H1 (cell line): ENCODE measurements at regions not wholly inside any gene's neighbourhood (a gene's known extent, or its start where the extent isn't known, plus 50 kb on each side); places are given as distances from the start of the nearest gene placed in this dataset.

Experiments
- CTCF ChIA-PET: fragments of 300-600 bp; sonication (Branson Sonifier 250); formaldehyde crosslinking; loops from one replicate; lab custom pipeline; 2021; ENCODE audit not compliant: partially characterized antibody; lab: Charles Lee
- POLR2A ChIA-PET: fragments of 300-600 bp; sonication (Branson Sonifier 250); formaldehyde crosslinking; loops from one replicate; lab custom pipeline; 2021; ENCODE audit warnings: inconsistent platforms; ENCODE audit not compliant: partially characterized antibody; lab: Charles Lee
- DNase-seq, 2 experiments: peaks; one replicate each; pipeline versions ENCODE4 v3.0.0 to v3.0.0-alpha.2; 2010 to 2022; ENCODE audit warnings: low spot score in 2 of 2, low read depth in 1 of 2, mixed read lengths in 1 of 2
- FAIRE-seq: peaks from 2 replicates; lab custom pipeline; 2011; peaks lifted over from hg19 to GRCh38; lab: Jason Lieb, UNC
- H2AFZ ChIP-seq: 2 replicates; pipeline ENCODE4 v1.8.1; 2012; ENCODE audit warnings: low read length, inconsistent platforms
- H2AK5ac ChIP-seq: 2 replicates; pipeline ENCODE4 v1.6.1; 2013; ENCODE audit warnings: low read depth, low read length
- H2BK120ac ChIP-seq: replicated peaks from 2 replicates; pipeline ENCODE3; 2013; ENCODE audit warnings: low read depth, low read length, inconsistent platforms
- H2BK12ac ChIP-seq: 2 replicates; pipeline ENCODE4 v1.6.1; 2013; ENCODE audit warnings: low read depth, low read length
- H2BK15ac ChIP-seq: 2 replicates; pipeline ENCODE4 v1.6.1; 2013; ENCODE audit warnings: low read length
- H2BK20ac ChIP-seq: 2 replicates; pipeline ENCODE4 v1.6.1; 2013; ENCODE audit warnings: low read length
- H2BK5ac ChIP-seq: 2 replicates; pipeline ENCODE4 v1.6.1; 2013; ENCODE audit warnings: low read depth, low read length
- H3K14ac ChIP-seq: 2 replicates; pipeline ENCODE4 v1.6.1; 2013; ENCODE audit warnings: inconsistent platforms; ENCODE audit not compliant: insufficient read length
- H3K18ac ChIP-seq: 2 replicates; pipeline ENCODE4 v1.6.1; 2013; ENCODE audit warnings: low read length; ENCODE audit errors: extremely low read depth
- H3K23ac ChIP-seq: 2 replicates; pipeline ENCODE4 v1.6.1; 2013; ENCODE audit warnings: inconsistent platforms; ENCODE audit not compliant: insufficient read length
- H3K23me2 ChIP-seq: 2 replicates; pipeline ENCODE4 v1.6.1; 2013; ENCODE audit warnings: low read depth, low read length
- H3K27ac ChIP-seq: 2 replicates; pipeline ENCODE4 v1.6.1; 2011; ENCODE audit warnings: low read depth, low read length, inconsistent platforms
- H3K27me3 ChIP-seq, 4 experiments: replicated peaks in 1 of 4; 1 replicate in 1 of 4; 2 replicates in 3 of 4; pipeline versions ENCODE4 v1.6.1 to v1.8.1; 2011 to 2013; ENCODE audit warnings: low read length in 3 of 4, mild to moderate bottlenecking in 3 of 4, inconsistent platforms in 2 of 4, mixed read lengths in 2 of 4, moderate library complexity in 1 of 4; ENCODE audit not compliant: control insufficient read depth in 3 of 4, insufficient read depth in 3 of 4; ENCODE audit errors: extremely low read depth in 1 of 4
- H3K36me3 ChIP-seq, 4 experiments: 2 replicates each; pipeline versions ENCODE4 v1.6.1 to v1.8.1; 2011 to 2013; ENCODE audit warnings: mild to moderate bottlenecking in 4 of 4, low read length in 3 of 4, moderate library complexity in 2 of 4, control low read depth in 1 of 4, inconsistent platforms in 1 of 4; ENCODE audit not compliant: insufficient read depth in 4 of 4, control insufficient read depth in 2 of 4
- H3K4ac ChIP-seq: replicated peaks from 2 replicates; pipeline ENCODE3; 2013; ENCODE audit warnings: low read length, low read depth, mixed read lengths, inconsistent platforms; ENCODE audit not compliant: insufficient read length
- H3K4me1 ChIP-seq, 4 experiments: replicated peaks in 1 of 4; 1 replicate in 1 of 4; 2 replicates in 3 of 4; pipeline versions ENCODE4 v1.6.1 to v1.8.1; 2011 to 2013; ENCODE audit warnings: low read length in 3 of 4, inconsistent platforms in 2 of 4, mixed read lengths in 1 of 4; ENCODE audit not compliant: insufficient read depth in 4 of 4, control insufficient read depth in 3 of 4
- H3K4me2 ChIP-seq, 2 experiments: 2 replicates each; pipeline versions ENCODE4 v1.6.1 to v1.8.1; 2011 to 2013; ENCODE audit warnings: low read depth in 2 of 2, low read length in 2 of 2, control low read depth in 1 of 2, inconsistent platforms in 1 of 2, mild to moderate bottlenecking in 1 of 2; ENCODE audit not compliant: insufficient read depth in 1 of 2
- H3K4me3 ChIP-seq, 4 experiments: fragments of 200-600, 300-600 bp in 1 of 4; sonication (generic), shearing (Covaris generic), sonication (Bioruptor Twin) in 1 of 4; 2 replicates each; pipeline versions ENCODE4 v1.5.1 to v1.8.1; 2011 to 2016; ENCODE audit warnings: low read length in 4 of 4, low read depth in 3 of 4, control low read depth in 2 of 4, inconsistent platforms in 2 of 4, mild to moderate bottlenecking in 2 of 4, mixed read lengths in 1 of 4, moderate library complexity in 1 of 4; ENCODE audit not compliant: insufficient read depth in 2 of 4; ENCODE audit errors: extremely low read depth in 1 of 4
- H3K56ac ChIP-seq: replicated peaks from 2 replicates; pipeline ENCODE3; 2013; ENCODE audit warnings: low read depth, mild to moderate bottlenecking, mixed read lengths, low read length, inconsistent platforms; ENCODE audit not compliant: insufficient read length
- H3K79me1 ChIP-seq: 2 replicates; pipeline ENCODE4 v1.6.1; 2013; ENCODE audit warnings: low read depth, low read length, control low read depth
- H3K79me2 ChIP-seq, 2 experiments: 2 replicates each; pipeline versions ENCODE4 v1.6.1 to v1.8.1; 2012 to 2013; ENCODE audit warnings: low read length in 2 of 2, mild to moderate bottlenecking in 2 of 2, inconsistent platforms in 1 of 2; ENCODE audit not compliant: insufficient read depth in 2 of 2, control insufficient read depth in 1 of 2
- H3K9ac ChIP-seq, 4 experiments: replicated peaks in 1 of 4; 1 replicate in 1 of 4; 2 replicates in 3 of 4; pipeline versions ENCODE4 v1.6.1 to v1.8.1; 2011 to 2013; ENCODE audit warnings: low read depth in 3 of 4, low read length in 3 of 4, control low read depth in 2 of 4, mild to moderate bottlenecking in 2 of 4, moderate library complexity in 2 of 4, inconsistent platforms in 1 of 4; ENCODE audit errors: extremely low read depth in 1 of 4
- H3K9me3 ChIP-seq, 2 experiments: 2 replicates each; pipeline versions ENCODE4 v1.6.1 to v1.8.1; 2012 to 2013; ENCODE audit warnings: mild to moderate bottlenecking in 2 of 2, moderate library complexity in 2 of 2, control low read depth in 1 of 2, inconsistent platforms in 1 of 2, low read depth in 1 of 2, low read length in 1 of 2, mixed read lengths in 1 of 2; ENCODE audit not compliant: insufficient read depth in 2 of 2
- H4K20me1 ChIP-seq, 2 experiments: replicated peaks in 1 of 2; 2 replicates each; pipeline versions ENCODE3 to v1.8.1; 2011 to 2013; ENCODE audit warnings: inconsistent platforms in 2 of 2, low read length in 2 of 2, mild to moderate bottlenecking in 1 of 2; ENCODE audit not compliant: insufficient read depth in 2 of 2, control insufficient read depth in 1 of 2
- H4K5ac ChIP-seq: 2 replicates; pipeline ENCODE4 v1.6.1; 2013; ENCODE audit warnings: low read length, low read depth, mixed read lengths, inconsistent platforms; ENCODE audit not compliant: insufficient read length
- H4K8ac ChIP-seq: 2 replicates; pipeline ENCODE4 v1.8.0; 2013; ENCODE audit warnings: mild to moderate bottlenecking, moderate library complexity, low read length, inconsistent platforms; ENCODE audit not compliant: insufficient read depth; ENCODE audit errors: extremely low read depth
- H4K91ac ChIP-seq: replicated peaks from 2 replicates; pipeline ENCODE3; 2013; ENCODE audit warnings: low read length, mixed read lengths, inconsistent platforms; ENCODE audit not compliant: insufficient read length
- BACH1 ChIP-seq: IDR thresholded peaks from 2 replicates; pipeline ENCODE4 v1.6.1; 2012; ENCODE audit warnings: low read length, improper control_type of control experiment
- GABPA ChIP-seq: IDR thresholded peaks from 2 replicates; pipeline ENCODE4 v1.6.1; 2011; ENCODE audit warnings: mild to moderate bottlenecking, low read length, moderate library complexity, borderline replicate concordance; ENCODE audit not compliant: insufficient read depth
- JUND ChIP-seq: IDR thresholded peaks from 2 replicates; pipeline ENCODE4 v1.6.1; 2011; ENCODE audit warnings: mild to moderate bottlenecking, improper control_type of control experiment, low read length
- PHF8 ChIP-seq: fragments of 200-600 bp; sonication (generic); conservative IDR thresholded peaks from 2 replicates; pipeline ENCODE4 v1.7.1; 2012; ENCODE audit warnings: low read depth, mild to moderate bottlenecking, inconsistent platforms, low read length, moderate library complexity
- POLR2AphosphoS5 ChIP-seq: IDR thresholded peaks from 2 replicates; pipeline ENCODE4 v1.6.1; 2011; ENCODE audit warnings: low read depth, low read length
- SIX5 ChIP-seq: IDR thresholded peaks from 2 replicates; pipeline ENCODE4 v1.6.1; 2011; ENCODE audit warnings: mild to moderate bottlenecking, low read depth, low read length
- TAF1 ChIP-seq: IDR thresholded peaks from 2 replicates; pipeline ENCODE4 v1.6.1; 2011; ENCODE audit warnings: mild to moderate bottlenecking, low read depth, low read length
- WGBS, 2 experiments: shearing (Covaris generic) in 1 of 2; methylation state at CpG; one replicate each; pipeline versions ENCODE4 v1.1.6 to v1.1.7; 2013 to 2015; ENCODE audit warnings: low lambda C conversion rate in 2 of 2, mixed read lengths in 2 of 2, inconsistent platforms in 1 of 2, low coverage in 1 of 2, missing lambda C conversion rate in 1 of 2; ENCODE audit not compliant: insufficient replicate concordance in 2 of 2, insufficient coverage in 1 of 2, insufficient read length in 1 of 2; ENCODE audit errors: extremely low coverage in 1 of 2, missing lambda C conversion rate in 1 of 2; 5-methylcytosine and 5-hydroxymethylcytosine counted together

DNA sequence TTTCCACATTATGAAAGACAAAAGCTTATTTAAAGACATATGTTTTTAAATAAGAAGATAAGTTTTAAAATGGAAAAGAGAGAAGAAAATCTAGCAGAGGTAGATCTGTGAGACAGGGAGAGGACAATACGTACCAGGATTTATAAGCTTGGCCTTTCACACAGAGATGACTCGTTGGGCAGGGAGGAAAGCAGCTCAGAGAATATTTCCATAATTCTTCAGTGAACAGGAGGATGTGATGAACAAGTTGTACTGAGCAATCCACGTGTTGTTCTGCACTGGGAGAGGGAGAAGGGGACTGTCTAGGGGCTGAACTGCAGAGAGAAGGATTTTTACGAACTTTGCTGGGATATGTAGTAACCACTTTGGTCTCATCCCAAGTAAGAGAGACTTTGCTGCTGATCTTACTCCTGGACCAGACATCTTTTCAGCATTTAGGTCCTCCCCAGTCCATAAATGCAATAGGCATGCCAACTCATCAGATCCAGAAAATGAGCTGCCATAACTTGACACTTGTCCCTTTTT lies 162.5 kb upstream of the SETBP1 start:
- Histone ChIP-seq H2AFZ (no peak overlapping the region), H3K4me2 (no peak overlapping the region), H3K9ac (no peak overlapping the region), H4K8ac (no peak overlapping the region), H3K4ac (no peak overlapping the region), H3K9me3 (no peaks in the 10 kb centered on the region), H2AK5ac (no peak overlapping the region), H3K14ac (no peak overlapping the region), H4K91ac (no peak overlapping the region), H3K23me2 (no peaks in the 10 kb centered on the region), H4K5ac (no peak overlapping the region), H3K4me3 (no peak overlapping the region), H3K18ac (no peak overlapping the region), H3K4me1 (no peaks in the 10 kb centered on the region), H3K56ac (no peak overlapping the region), H2BK15ac (no peak overlapping the region), H4K20me1 (no peaks in the 10 kb centered on the region), H3K36me3 (no peaks in the 10 kb centered on the region), H3K27ac (no peak overlapping the region), H3K79me2 (no peaks in the 10 kb centered on the region), H2BK5ac (no peak overlapping the region), H3K79me1 (no peaks in the 10 kb centered on the region), H2BK12ac (no peak overlapping the region), H2BK20ac (no peak overlapping the region), H2BK120ac (no peak overlapping the region), H3K23ac (no peak overlapping the region), H3K27me3 (no peaks in the 10 kb centered on the region)
- 79% methylated on average over 4 of the region's 4 CpGs; no CpG with 5 or more reads in 1 of the 2 experiments for WGBS, 2 experiments
- no peak for FAIRE-seq
- CTCF ChIA-PET = no interaction called here
- DNase-seq = no peak
- POLR2A ChIA-PET = no interaction called here
- TF ChIP-seq POLR2AphosphoS5 (no peak), JUND (no peak), GABPA (no peak), SIX5 (no peak), TAF1 (no peak), PHF8 (no peak), BACH1 (no peak)
